T-helper 2 cell (primary cell): ENCODE measurements at regions not wholly inside any gene's neighbourhood (a gene's known extent, or its start where the extent isn't known, plus 50 kb on each side); places are given as distances from the start of the nearest gene placed in this dataset.
"Not testable (repeated sequence)": the region's sequence is repeated elsewhere in the genome, so short reads cannot be mapped to it uniquely, and the experiment has no call there.

Experiments used
- DNase-seq, 5 experiments: peaks; one replicate each; pipeline versions ENCODE4 v3.0.0 to v3.0.0-alpha.2; 2012 to 2022

DNA sequence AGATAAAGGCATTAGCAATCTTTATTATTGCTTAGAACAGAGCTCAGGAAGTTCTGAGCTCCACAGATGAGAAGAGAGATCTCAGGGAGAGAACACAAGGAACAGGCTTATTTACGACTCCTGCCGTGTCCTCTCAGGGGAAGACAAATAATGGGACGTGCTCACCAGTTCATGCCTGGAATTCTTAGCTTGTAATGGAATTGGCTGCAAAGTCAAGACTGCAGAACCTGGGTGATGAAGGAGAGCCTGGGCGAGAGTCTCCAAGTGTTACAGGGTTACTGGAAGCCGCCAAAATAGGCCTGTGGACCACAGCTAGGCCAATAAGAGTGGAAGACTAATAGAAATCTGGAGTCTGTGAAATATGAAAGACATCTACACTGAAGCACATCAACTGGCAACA, 174.5 kb upstream of the ADAMTSL1 start:
- no peak for DNase-seq

DNA sequence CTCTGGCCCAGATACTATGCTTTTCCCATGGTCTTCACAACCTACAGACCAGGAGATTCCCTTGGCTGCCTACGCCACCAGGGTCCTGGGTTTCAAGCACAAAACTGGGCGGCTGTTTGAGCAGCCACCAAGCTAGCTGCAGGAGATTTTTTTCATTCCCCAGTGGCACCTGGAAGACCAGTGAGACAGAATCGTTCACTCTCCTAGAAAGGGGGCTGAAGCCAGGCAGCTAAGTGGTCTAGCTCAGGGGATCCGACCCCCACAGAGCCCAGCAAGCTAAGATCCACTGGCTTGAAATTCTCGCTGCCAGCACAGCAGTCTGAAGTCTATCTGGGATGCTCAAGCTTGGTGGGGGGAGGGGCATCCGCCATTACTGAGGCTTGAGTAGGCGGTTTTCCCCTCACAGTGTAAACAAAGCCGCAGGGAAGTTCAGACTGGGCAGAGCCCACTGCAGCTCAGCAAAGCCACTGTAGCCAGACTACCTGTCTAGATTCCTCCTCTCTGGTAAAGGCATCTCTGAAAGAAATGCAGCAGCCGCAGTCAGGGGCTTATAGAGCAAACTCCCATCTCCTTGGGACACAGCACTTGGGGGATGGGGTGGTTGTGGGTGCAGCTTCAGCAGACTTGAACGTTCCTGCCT, 168.7 kb upstream of the ADAMTSL1 start:
- not testable (repeated sequence) for DNase-seq

DNA sequence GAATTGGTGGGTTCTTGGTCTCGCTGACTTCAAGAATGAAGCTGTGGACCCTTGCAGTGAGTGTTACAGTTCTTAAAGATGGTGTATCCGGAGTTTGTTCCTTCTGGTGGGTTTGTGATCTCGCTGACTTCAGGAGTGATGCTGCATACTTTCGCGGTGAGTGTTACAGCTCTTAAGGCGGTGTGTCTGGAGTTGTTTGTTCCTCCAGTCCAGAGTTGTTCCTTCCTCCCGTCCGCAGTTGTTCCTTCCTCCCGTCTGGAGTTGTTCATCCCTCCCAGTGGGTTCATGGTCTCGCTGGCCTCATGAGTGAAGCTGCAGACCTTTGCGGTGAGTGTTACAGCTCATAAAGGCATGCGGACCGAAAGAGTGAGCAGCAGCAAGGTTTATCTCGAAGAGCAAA, 159.6 kb upstream of the ADAMTSL1 start:
- DNase-seq = no peak

DNA sequence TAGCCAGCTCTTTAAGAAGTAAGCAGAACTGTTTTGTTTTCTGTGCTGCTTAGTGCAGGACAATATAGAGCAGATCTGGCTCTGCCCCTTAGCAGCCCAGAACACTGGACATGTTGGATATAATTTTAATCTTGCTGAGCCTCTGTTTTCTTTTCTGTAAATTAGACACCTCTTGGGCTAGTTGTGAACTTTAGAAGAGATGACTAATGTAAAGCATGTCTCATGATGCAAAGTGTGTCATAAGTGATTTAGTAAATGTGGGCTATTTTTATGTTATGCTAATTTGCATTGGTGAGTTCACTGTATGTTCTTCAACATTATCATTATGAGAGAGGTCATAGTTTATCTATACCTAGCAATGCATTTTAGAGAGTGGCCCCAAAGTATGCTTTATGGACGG, 156.1 kb upstream of the ADAMTSL1 start:
- no peak for DNase-seq

DNA sequence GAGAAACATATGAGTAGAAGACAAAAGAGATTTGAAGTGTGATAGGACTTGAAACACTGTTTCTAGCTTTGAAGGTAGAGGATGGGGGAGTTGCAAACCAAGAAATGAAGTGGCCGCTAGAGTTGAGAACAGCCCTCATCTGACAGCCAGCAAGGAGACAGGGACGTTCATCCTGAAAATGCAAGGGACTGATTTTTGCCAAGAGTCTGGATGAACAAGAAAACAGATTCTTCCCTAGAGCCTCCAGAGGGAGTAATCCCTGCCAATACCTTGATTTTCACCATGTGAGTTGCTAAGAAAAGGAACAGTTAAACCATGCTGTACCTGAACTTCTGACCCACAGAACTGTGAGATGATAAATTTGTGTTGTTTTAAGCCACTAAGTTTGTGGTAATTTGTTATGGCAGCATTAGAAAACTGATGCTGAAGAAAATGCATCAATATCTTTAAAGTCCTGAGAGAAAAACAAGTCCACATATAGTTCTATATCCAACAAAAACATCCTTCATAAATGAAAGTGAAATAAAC, 154.0 kb upstream of the ADAMTSL1 start:
- DNase-seq = no peak

DNA sequence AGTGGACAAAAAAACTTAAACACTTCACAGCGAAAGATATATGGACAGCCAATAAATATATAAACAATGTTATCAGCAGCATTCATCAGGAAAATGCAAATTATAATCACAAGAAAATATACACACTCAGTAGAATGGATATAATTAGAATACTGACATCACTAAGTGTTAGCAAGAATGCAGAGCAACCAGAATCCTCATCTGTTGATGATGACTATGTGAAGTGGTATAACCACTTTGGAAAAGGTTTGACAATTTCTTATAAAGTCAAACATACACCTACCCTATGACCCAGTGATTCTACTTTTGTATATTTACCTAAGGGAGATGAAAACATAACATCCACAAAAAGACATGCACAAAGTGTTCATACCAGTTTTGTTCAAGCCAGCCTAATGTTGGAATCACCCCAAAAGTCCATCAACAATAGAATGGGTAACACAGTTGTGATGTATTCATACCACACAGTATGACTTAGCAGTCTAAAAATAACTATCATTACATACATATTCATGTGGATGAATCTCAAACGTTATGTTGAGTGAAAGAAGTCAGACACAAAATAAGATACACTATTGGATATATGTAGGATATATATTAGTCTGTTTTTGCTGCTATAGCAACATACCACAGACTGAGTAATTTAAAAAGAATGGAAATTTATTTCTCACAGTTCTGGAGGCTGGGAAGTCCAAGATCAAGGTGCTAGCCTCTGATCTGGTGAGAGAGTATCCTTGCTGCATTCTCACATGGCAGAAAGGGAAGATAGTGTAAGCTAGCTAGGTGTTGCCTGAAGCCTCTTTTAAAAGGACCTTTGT, 148.8 kb upstream of the ADAMTSL1 start:
- no peak for DNase-seq

DNA sequence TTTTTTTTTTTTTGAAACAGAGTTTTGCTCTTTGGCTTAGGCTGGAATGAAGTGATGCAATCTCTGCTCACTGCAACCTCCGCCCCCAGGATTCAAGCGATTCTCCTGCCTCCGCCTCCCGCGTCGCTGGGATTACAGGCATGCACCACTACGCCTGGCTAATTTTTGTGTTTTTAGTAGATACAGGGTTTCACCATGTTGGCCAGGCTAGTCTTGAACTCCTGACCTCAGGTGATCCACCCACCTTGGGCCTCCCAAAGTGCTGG, 148.3 kb upstream of the ADAMTSL1 start:
- not testable (repeated sequence) for DNase-seq

DNA sequence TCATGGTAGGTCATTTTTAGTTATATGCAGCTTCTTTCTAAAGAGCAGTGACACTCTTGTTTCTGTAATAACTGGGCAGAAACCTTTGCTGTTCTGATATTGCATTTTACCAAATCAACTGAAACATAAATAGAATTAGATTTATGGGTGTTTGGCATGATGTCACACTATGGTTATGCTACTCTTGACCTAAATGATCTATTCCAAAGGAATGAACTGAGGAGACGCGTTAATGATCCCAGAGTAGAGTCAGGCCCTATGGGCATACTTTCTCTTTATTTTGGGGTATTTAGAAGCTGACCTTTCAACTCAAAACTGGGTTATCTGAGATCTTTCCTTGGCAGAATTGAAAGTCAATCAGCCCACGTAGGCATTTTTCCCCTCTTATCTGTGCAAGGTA, 146.8 kb upstream of the ADAMTSL1 start:
- no peak for DNase-seq

DNA sequence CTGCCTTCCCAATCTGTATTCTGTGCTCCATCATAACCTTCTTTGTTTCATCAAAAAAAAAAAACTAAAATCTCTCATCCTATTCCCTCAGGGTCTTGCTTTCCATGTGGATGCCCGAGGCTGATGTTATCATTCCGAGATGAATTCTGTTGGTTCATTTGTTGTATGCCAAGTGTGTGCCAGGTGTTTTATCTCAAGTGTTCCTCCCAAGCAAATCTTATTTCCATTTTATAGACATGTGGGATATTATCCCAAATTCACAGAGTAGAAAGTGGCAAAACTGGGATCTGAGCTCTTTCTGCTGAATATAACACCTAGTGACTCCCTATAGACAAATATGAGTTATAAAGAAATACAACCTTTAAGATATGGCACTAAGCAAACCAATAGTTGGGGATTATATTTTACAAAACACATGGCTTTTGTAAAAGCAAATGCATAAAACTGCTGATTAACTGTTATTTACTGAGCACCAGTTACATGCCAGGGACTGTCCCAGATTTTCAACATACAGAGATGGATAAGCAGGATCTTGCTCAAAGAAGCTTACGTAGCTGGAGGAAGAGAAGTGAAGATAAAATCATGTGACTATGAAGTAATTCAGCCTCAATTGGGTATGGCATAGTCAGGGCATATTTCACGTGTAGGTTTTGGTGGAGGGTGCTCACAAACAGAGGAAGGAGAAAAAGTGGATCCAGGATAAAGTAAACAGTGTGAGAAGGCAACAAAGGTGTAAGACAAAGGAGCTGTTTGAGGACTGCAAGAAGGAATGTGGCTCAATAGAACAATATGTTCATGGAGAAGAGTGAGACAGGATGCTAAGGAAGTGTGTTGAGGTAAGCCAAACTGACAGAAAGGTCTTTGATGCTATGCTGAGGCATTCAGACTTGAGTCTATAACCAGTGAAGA, 143.3 kb upstream of the ADAMTSL1 start:
- DNase-seq = no peak

DNA sequence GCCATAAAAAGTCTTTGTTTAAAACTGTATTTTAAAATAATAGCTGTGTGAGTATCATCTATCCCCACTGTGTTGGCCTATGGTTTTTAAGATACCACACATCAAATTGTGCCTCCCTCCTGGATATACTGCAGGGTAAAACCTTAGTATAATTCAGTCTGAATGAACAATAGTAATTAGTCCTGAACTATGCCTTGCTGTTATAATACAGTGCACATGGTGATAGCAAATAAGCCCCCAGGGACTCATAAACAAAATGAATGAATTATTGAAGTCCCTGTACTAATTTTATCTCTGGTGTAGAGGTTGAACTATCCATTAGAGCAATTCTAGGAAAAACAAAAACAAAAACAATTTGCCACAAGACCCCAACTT, 142.7 kb upstream of the ADAMTSL1 start:
- DNase-seq = no peak

DNA sequence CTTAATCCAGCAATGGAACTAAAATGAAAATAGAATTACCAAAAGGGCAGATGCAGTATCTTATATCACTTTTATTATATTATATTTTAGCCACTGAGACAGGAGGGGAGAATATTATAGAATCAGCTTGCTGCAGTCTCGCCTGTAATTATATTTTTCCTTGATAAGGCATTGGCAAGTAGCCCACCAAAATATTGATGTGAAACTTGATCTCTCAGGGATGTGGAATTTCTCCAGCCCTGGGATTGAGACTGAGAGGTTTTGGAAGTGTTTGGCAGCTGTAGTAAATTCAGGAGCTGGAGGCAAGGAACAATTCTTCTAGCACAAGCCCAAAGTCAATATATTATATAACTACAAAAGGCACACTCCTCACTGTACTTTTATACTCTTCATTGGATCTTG, 142.1 kb upstream of the ADAMTSL1 start:
- DNase-seq = no peak

DNA sequence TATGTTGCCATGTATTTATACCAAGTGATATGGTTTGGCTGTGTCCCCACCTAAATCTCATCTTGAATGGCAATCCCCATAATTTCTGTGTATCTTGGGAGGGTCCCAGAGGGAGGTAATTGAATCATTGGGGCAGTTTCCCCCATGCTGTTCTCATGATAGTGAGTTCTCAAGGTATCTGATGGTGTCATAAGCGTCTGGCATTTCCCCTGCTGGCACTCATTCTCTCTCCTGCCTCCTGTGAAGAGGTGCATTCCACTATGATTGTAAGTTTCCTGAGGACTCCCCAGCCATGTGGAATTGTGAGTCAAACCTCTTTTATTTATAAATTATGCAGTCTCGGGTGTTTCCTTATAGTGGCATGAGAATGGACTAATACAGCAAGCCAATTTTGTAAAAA, 140.8 kb upstream of the ADAMTSL1 start:
- DNase-seq = no peak

DNA sequence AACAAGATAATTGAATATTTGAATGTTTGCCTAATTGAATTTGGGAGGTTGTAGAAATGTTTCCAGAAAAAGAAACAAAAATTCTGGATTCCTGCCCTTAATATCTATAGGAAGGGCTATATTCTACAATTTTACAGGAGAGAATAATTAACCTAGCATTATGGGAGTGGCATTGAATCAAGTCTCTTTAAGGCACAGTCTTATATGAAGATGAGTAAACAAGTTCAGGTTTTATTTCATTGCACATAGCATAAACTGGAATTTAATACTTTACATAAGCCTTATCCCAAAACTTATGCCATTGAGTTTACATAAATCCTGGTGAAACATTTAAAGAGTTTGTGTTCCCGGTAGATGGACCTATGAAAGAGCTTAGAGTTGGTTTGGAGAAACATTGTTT, 138.1 kb upstream of the ADAMTSL1 start:
- DNase-seq = no peak

DNA sequence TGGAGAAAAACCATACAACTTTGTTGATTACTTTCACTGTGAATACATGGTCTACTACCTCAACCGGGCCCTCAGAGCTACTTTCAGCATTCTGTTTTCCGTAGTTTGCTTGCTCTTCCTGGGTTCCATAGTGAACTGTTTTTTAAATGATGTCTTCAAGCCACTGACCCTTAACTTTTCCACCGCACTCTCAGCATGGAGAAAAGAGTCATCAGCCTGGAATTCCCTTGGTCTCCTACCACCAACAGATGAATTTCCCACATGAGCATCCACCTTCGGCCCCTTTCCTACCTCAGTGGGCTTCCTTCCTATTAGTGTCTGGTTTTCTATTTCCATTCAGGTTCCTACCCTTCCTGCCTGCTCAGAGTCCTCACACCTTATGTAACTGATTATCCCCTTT, 135.9 kb upstream of the ADAMTSL1 start:
- no peak for DNase-seq

DNA sequence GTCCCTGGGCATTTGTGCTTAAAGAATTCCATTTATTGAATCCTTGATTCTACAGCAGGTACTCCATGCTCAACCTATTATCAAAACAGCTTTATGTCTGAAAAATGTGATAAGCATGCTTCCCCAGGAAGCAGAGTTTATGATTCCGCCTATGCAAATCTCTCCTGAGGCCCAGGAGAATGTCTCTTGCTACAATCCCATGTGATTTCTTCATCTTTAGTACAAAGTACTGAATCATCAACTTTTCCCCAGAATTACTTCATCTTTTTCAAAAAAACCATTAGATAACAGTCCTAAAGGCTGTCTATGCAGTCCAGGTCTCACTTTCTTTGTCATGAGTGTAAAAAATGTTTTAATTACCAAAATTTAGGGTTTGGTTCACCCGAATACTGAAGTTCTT, 130.2 kb upstream of the ADAMTSL1 start:
- DNase-seq = no peak

DNA sequence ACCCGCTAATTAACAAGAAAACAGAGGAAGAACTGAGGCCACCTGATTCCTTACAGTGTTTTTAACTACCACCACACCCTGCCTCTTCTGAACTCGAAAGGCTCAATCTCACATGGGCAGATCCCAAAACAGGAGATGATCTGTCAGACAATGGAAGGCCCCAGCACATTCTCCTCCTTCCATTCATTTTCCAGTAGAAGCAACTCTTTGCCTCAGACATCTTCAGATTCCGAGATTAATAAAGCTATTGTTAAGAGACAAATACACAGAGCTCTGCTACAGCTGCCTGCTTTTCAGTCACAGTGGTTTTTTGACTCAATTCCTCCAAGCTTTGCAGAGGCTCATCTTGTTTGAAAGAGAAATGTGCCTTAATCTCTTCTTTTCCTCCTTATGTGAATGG, 127.2 kb upstream of the ADAMTSL1 start:
- no peak for DNase-seq

DNA sequence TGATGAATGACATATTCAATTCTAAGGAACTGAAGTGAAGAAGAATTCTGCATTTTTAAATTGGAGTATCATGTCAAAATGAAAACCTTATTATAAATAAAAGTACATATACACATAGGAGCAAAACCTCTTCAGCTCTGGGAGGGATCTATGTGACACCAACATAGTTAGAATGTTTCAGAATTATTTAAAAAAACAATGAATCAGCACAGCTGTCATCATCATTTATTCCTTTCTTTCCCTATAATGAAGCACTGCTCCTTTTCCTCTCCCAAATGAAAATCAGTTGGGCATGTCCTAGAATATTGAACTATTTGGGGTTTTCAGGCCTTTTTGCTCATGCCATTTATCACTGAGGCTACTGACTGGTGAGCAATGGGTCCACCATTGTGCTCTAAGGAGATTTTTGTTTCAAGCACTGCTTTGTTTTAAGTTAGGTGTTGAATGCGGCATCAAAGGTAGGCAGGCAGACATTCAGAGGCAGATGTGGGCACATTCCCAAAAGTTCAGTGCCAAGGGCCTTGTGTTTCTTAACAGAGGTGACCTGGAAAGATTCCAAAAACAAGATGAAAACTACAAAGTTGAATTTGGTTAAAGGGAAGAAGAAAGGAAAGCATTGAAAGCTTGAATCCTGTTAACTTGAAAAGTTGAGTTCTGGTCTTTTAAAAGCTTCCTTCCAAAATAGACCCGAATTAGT, 126.4 kb upstream of the ADAMTSL1 start:
- no peak for DNase-seq

DNA sequence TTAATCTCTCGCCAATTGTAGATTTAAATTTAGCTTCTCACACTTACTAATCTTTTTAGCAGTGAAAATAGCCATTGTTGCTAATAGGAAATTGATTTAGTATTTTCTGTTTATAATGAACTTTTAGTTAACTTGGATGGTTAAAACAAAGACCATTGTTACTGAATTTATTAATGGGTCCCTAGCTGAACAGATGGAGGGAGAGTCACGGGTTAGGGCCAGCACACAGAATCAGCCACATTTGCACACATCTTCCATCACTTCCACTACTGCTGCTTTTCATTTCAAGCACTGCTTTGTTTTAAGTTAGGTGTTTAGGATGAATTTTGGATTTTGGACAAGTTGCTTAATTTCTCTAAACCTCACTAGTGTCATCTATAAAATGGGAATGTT, 125.9 kb upstream of the ADAMTSL1 start:
- DNase-seq = no peak

DNA sequence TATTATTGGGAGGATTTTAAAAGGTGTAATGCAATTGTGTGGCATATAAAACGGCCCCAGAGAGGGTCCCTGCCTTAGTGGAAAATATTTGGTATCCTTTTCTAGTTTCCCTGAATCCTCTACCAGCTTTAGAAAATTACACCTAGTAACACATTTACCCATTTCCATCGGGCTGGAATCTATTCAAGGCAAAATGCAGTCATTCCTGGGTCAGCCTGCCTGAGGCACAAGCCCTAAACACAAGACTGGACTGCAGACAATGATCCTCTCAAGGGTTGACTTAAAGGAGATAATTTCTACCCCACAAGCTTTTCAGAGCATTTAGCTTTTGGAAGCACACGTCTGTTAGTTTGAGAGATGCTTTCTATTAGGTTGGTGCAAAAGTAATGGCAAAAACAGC, 124.4 kb upstream of the ADAMTSL1 start:
- DNase-seq = no peak

DNA sequence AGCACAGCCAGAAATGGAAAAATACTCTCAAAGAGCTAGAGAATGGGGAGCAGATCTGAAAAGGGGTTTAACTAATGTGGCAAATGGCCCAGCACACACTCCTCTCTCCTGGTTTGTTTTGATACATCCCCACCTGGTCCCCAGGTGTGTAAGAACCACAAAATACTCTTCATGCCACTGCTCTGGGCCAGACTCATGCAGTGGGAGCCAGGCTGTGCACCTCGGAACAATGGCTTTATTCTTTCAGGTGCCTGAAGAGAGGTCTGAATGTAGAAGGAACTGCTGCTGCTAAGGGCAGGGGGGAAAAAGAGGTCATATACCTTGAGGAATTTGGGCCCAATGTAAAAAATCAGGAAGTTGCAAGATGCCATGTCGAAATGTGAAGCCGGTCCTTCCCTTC, 123.9 kb upstream of the ADAMTSL1 start:
- DNase-seq = no peak

DNA sequence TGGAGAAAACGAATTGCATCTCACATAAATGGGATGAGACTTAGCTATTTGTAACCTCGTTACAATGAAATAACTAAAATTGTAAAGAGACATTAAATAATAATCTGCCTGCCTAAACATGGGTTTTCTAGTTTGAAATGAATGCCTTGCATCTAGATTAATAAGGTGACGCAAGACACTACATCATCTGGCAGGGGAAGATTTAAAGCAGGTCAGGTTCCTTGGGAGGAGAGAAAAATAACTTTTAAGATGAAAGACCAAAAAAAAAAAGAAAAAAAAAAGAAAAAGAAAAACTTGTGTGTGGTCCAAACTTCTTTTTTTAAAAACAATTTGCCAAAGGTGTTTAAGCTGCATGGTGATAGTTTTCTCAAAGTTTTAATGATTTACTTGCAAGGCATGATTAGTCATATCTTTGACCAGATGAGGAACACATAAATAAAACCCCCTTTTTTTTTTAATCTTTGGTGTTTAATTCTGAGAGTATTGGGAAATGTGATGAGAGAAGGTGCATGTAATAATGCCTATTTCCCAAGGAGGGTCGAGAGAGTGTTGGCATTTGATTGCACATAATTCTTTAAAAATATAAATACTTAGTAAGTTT, 122.9 kb upstream of the ADAMTSL1 start:
- DNase-seq = no peak

DNA sequence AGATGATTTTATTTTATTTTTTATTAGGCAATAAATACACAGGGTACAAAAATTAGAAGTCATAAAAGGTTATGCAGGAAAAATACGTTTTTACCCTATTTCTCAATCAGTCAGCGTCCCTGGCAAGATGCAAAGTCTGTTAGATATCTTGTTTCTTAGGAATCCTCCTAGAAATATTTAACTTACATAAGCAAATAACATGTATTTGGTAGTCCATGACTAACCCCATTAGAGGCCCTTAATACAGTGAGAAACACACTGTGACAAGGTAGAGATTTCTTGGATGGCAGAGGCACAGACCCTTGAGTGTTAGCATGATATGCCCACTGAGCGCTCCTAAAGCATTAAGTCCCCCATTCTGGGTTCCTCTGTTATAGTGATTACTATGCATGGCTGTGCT, 121.2 kb upstream of the ADAMTSL1 start:
- no peak for DNase-seq

DNA sequence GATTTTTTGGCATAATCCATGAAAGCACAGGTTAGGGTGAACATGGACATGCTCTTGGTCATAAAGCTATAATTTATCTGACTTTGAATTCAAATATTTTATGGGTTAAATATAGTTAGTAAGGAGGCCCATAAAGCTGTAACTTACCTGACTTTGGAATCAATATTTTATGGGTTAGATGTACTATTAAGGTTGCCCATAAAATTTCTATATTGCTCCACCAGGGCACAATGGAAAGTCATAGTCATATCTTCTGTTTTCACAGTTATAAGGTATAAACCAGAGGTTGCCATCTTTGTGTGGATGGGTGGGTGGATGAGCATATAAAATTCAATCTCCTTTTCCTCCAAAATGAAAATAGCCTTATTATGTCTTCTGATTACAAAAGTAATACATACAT, 120.5 kb upstream of the ADAMTSL1 start:
- no peak for DNase-seq
